ENCODE measurements at regions not wholly inside any gene's neighbourhood (a gene's known extent, or its start where the extent isn't known, plus 50 kb on each side); places are given as distances from the start of the nearest gene placed in this dataset.

DNA sequence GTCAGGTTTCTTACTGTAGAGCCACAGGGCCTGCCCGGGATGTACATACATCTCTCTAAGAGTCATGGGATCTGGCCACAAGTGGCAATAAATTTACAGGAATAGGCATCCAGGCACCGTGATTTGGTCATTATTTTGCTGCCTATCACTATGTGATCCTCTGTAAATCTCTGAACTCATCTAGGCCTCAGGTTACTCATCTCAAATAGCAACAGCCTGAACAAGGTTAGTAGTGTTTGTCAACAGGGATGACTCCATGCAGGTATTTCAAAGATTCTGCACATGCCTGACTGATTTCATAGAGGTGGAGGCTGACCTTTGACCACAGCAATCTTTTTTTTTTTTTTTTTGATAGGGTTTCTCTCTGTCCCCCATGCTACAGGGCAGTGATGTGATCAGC, 88.8 kb upstream of the TBL1XR1 start:
- Histone ChIP-seq H4K20me1 (ENCODE audit: low read length) (no peaks in the 10 kb centered on the region), H3K4me1 (ENCODE audit: insufficient read depth, low read length) (peaks cover 15% of the 10 kb centered on the region), H3K79me2 (ENCODE audit: low read length) (no peaks in the 10 kb centered on the region), H3K9me3 (ENCODE audit: low read length) (no peaks in the 10 kb centered on the region), H3K27me3 (ENCODE audit: low read length) (no peaks in the 10 kb centered on the region), H2AFZ (ENCODE audit: low read length) (no peak overlapping the region), H3K4me3 (ENCODE audit: low read length) (no peak overlapping the region), H3K9me2 (replicated peaks; ENCODE audit: low read length) (no peaks in the 10 kb centered on the region), H3K36me3 (ENCODE audit: low read depth, low read length) (no peaks in the 10 kb centered on the region), H3K9ac (ENCODE audit: low read length) (no peak overlapping the region), H3K27ac (ENCODE audit: low read length) (peak overlapping the region; percentile 69), H3F3A (ENCODE audit: low read length, unreplicated experiment) (no peaks in the 10 kb centered on the region), H3K4me2 (ENCODE audit: low read length) (peak overlapping the region; percentile 38; the same call in 1 of the 2 replicates)
- CTCF ChIA-PET = no interaction called here
- TF ChIP-seq EZH2 (IDR thresholded peaks at IDR 0.05; ENCODE audit: low read length, unreplicated experiment) = no peak
- no peak for TF ChIP-seq EZH2phosphoT487 (IDR thresholded peaks at IDR 0.05; ENCODE audit: borderline replicate concordance, low read length)
- TF ChIP-seq, protein P1, sequence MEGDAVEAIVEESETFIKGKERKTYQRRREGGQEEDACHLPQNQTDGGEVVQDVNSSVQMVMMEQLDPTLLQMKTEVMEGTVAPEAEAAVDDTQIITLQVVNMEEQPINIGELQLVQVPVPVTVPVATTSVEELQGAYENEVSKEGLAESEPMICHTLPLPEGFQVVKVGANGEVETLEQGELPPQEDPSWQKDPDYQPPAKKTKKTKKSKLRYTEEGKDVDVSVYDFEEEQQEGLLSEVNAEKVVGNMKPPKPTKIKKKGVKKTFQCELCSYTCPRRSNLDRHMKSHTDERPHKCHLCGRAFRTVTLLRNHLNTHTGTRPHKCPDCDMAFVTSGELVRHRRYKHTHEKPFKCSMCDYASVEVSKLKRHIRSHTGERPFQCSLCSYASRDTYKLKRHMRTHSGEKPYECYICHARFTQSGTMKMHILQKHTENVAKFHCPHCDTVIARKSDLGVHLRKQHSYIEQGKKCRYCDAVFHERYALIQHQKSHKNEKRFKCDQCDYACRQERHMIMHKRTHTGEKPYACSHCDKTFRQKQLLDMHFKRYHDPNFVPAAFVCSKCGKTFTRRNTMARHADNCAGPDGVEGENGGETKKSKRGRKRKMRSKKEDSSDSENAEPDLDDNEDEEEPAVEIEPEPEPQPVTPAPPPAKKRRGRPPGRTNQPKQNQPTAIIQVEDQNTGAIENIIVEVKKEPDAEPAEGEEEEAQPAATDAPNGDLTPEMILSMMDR (conservative IDR thresholded peaks at IDR 0.05; ENCODE audit: low read depth, low read length) = no peak
- BruUV-seq (replicated peaks) = no TSS peak
- POLR2A ChIA-PET (ENCODE audit: unreplicated experiment) = no interaction called here
- intact Hi-C loops (cut with micrococcal nuclease) = loop anchor here (2.0 kb wide), 1 partner anchor 73 kb away; no protein-coding TSS in a partner anchor
- DNase-seq = peak; percentile 93
- ATAC-seq = peak; percentile 91

DNA sequence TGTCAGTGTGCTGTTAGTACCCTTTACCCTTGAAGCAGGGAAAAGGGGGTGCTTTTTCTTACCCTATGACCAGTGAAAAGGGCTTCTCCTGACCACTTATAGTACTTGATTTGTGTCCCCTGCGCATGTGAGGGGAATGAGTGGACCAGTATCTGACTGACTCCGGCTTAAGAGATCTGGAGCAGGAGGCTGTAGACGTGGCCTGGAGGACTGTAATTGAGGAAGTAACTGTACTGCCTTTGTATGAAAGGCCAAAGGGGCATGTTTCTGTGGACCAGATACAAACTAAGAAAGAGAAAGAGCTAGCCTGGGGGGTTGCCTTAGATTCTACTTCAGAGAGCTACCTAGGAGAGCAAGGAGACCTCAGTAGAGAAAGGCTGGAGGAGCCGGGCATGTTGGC, 89.9 kb upstream of the TBL1XR1 start:
- CTCF ChIA-PET = no interaction called here

DNA sequence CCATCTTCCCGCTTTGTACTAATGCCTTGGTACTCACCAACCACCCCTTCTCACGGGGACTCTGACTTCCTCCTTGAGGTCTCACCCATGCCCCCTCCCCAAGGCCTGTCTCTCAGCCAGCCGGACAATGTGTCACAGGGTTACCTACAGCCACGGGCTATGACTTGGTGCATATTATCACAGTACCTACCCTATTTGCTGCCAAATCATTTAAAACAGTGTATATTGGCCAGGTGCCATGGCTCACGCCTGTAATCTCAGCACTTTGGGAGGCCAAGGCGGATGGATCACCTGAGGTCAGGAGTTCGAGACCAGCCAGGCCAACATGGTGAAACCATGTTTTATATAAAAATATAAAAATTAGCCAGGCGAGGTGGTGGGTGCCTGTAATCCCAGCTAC, 93.4 kb upstream of the TBL1XR1 start:
- H3K9me2 ChIP-seq (replicated peaks; ENCODE audit: low read length) = no peaks in the 10 kb centered on the region
- H3K4me3 ChIP-seq (ENCODE audit: low read length) = no peak overlapping the region
- H3K27me3 ChIP-seq (ENCODE audit: low read length) = no peaks in the 10 kb centered on the region
- no peak overlapping the region for H3K27ac ChIP-seq (ENCODE audit: low read length)
- H3K9me3 ChIP-seq (ENCODE audit: low read length) = no peaks in the 10 kb centered on the region
- CTCF ChIA-PET = no interaction called here
- intact Hi-C loops (cut with micrococcal nuclease) = no loop called here
- BruUV-seq (replicated peaks) = no TSS peak
- no peaks in the 10 kb centered on the region for H3K79me2 ChIP-seq (ENCODE audit: low read length)
- ATAC-seq (no peak), DNase-seq (no peak)
- no peak for TF ChIP-seq EZH2 (IDR thresholded peaks at IDR 0.05; ENCODE audit: low read length, unreplicated experiment)
- TF ChIP-seq, protein P1 (conservative IDR thresholded peaks at IDR 0.05; ENCODE audit: low read depth, low read length) = no peak
- TF ChIP-seq EZH2phosphoT487 (IDR thresholded peaks at IDR 0.05; ENCODE audit: borderline replicate concordance, low read length) = no peak
- no peaks in the 10 kb centered on the region for H3F3A ChIP-seq (ENCODE audit: low read length, unreplicated experiment)
- H3K4me1 ChIP-seq (ENCODE audit: insufficient read depth, low read length) = peaks cover 23% of the 10 kb centered on the region
- H3K36me3 ChIP-seq (ENCODE audit: low read depth, low read length) = no peaks in the 10 kb centered on the region
- H4K20me1 ChIP-seq (ENCODE audit: low read length) = no peaks in the 10 kb centered on the region
- no peak overlapping the region for H3K4me2 ChIP-seq (ENCODE audit: low read length)
- no peak overlapping the region for H3K9ac ChIP-seq (ENCODE audit: low read length)
- POLR2A ChIA-PET (ENCODE audit: unreplicated experiment) = no interaction called here
- no peak overlapping the region for H2AFZ ChIP-seq (ENCODE audit: low read length)

More for the DNA sequence above, 89.9 kb upstream of the TBL1XR1 start:
- no peaks in the 10 kb centered on the region for H3K9me3 ChIP-seq (ENCODE audit: low read length)
- DNase-seq (no peak), ATAC-seq (no peak)
- H3K4me2 ChIP-seq (ENCODE audit: low read length) = no peak overlapping the region
- H4K20me1 ChIP-seq (ENCODE audit: low read length) = no peaks in the 10 kb centered on the region
- H3K27ac ChIP-seq (ENCODE audit: low read length) = no peak overlapping the region
- H3K79me2 ChIP-seq (ENCODE audit: low read length) = no peaks in the 10 kb centered on the region
- no peaks in the 10 kb centered on the region for H3K9me2 ChIP-seq (replicated peaks; ENCODE audit: low read length)
- intact Hi-C loops (cut with micrococcal nuclease) = loop anchor here (2.0 kb wide), 1 partner anchor 72 kb away; no protein-coding TSS in a partner anchor
- H3K9ac ChIP-seq (ENCODE audit: low read length) = no peak overlapping the region
- H3K36me3 ChIP-seq (ENCODE audit: low read depth, low read length) = no peaks in the 10 kb centered on the region
- H3K4me3 ChIP-seq (ENCODE audit: low read length) = no peak overlapping the region
- no TSS peak for BruUV-seq (replicated peaks)
- POLR2A ChIA-PET (ENCODE audit: unreplicated experiment) = no interaction called here
- no peak overlapping the region for H2AFZ ChIP-seq (ENCODE audit: low read length)
- H3K27me3 ChIP-seq (ENCODE audit: low read length) = no peaks in the 10 kb centered on the region
- TF ChIP-seq EZH2 (IDR thresholded peaks at IDR 0.05; ENCODE audit: low read length, unreplicated experiment) = no peak
- TF ChIP-seq, protein P1 (conservative IDR thresholded peaks at IDR 0.05; ENCODE audit: low read depth, low read length) = no peak
- no peak for TF ChIP-seq EZH2phosphoT487 (IDR thresholded peaks at IDR 0.05; ENCODE audit: borderline replicate concordance, low read length)
- H3F3A ChIP-seq (ENCODE audit: low read length, unreplicated experiment) = no peaks in the 10 kb centered on the region
- H3K4me1 ChIP-seq (ENCODE audit: insufficient read depth, low read length) = peaks cover 15% of the 10 kb centered on the region

Data from PC-3 (cell line).